GM21619 (cell line): ENCODE measurements at regions not wholly inside any gene's neighbourhood (a gene's known extent, or its start where the extent isn't known, plus 50 kb on each side); places are given as distances from the start of the nearest gene placed in this dataset.

Experiments
- ATAC-seq: cut with Tn5 transposase; IDR thresholded peaks from one replicate; pipeline ENCODE4 v1.9.1; 2021; ENCODE audit not compliant: unreplicated experiment

- no peak for ATAC-seq
These were observed 51.4 kb upstream of the MSX1 start for GRCh38 chr4:4808086-4808485.

GRCh38 chr4:4805887-4806286 is 53.6 kb upstream of the MSX1 start:
- ATAC-seq, result no peak

- ATAC-seq, result no peak
These were observed 55.6 kb upstream of the MSX1 start for GRCh38 chr4:4803912-4804296.

- ATAC-seq, result no peak
These were observed 56.1 kb upstream of the MSX1 start for GRCh38 chr4:4803216-4803911.

- no peak for ATAC-seq
These were observed 58.6 kb upstream of the MSX1 start for GRCh38 chr4:4800646-4801408.

GRCh38 chr4:4794421-4794820 is 65.0 kb upstream of the MSX1 start:
- no peak for ATAC-seq

GRCh38 chr4:4792466-4792865 is 67.0 kb upstream of the MSX1 start:
- ATAC-seq, result no peak

GRCh38 chr4:4791299-4792111 is 68.0 kb upstream of the MSX1 start:
- ATAC-seq, result no peak

GRCh38 chr4:4789462-4789861 is 70.0 kb upstream of the MSX1 start:
- ATAC-seq, result no peak

- no peak for ATAC-seq
These were observed 70.9 kb upstream of the MSX1 start for GRCh38 chr4:4788573-4788972.

- ATAC-seq, result no peak
These were observed 72.0 kb upstream of the MSX1 start for GRCh38 chr4:4787421-4787820.

GRCh38 chr4:4784379-4784778 is 75.1 kb upstream of the MSX1 start:
- no peak for ATAC-seq

- ATAC-seq, result no peak
These were observed 75.6 kb upstream of the MSX1 start for GRCh38 chr4:4783847-4784246.

- ATAC-seq, result no peak
These were observed 76.5 kb upstream of the MSX1 start for GRCh38 chr4:4782969-4783368.

GRCh38 chr4:4781936-4782707 is 77.3 kb upstream of the MSX1 start:
- no peak for ATAC-seq

GRCh38 chr4:4780729-4781244 is 78.7 kb upstream of the MSX1 start:
- no peak for ATAC-seq

- ATAC-seq, result no peak
These were observed 80.0 kb upstream of the MSX1 start for GRCh38 chr4:4779486-4779885.

GRCh38 chr4:4779054-4779453 is 80.4 kb upstream of the MSX1 start:
- no peak for ATAC-seq

- ATAC-seq, result no peak
These were observed 80.9 kb upstream of the MSX1 start for GRCh38 chr4:4778554-4778953.

GRCh38 chr4:4776934-4777333 is 82.5 kb upstream of the MSX1 start:
- no peak for ATAC-seq

GRCh38 chr4:4776335-4776734 is 83.1 kb upstream of the MSX1 start:
- ATAC-seq, result no peak
